Small intestine (tissue), 7 donors: ENCODE measurements at regions not wholly inside any gene's neighbourhood (a gene's known extent, or its start where the extent isn't known, plus 50 kb on each side); places are given as distances from the start of the nearest gene placed in this dataset.

Source experiments
- DNase-seq, 2 donors: peaks; one replicate each; pipeline versions ENCODE4 v3.0.0 to v3.0.0-alpha.2; 2013
- FAIRE-seq: peaks from 2 replicates; lab custom pipeline; 2012; peaks lifted over from hg19 to GRCh38; lab: Jason Lieb, UNC
- H3K27ac ChIP-seq, 3 donors: one replicate each; pipeline ENCODE4 v1.5.1; 2013; ENCODE audit warnings: low read length in 2 of 3, mild to moderate bottlenecking in 2 of 3, control low read depth in 1 of 3, inconsistent platforms in 1 of 3, low read depth in 1 of 3, moderate library complexity in 1 of 3
- H3K27me3 ChIP-seq, 3 donors: one replicate each; pipeline ENCODE4 v1.6.1; 2013; ENCODE audit warnings: low read length in 3 of 3, inconsistent platforms in 1 of 3; ENCODE audit not compliant: control insufficient read depth in 3 of 3, insufficient read depth in 3 of 3
- H3K36me3 ChIP-seq, 3 donors: one replicate each; pipeline ENCODE4 v1.6.1; 2013; ENCODE audit warnings: low read length in 3 of 3, inconsistent platforms in 1 of 3, low read depth in 1 of 3, mild to moderate bottlenecking in 1 of 3, moderate library complexity in 1 of 3; ENCODE audit not compliant: control insufficient read depth in 3 of 3, insufficient read depth in 2 of 3
- H3K4me1 ChIP-seq, 3 donors: one replicate each; pipeline ENCODE4 v1.6.1; 2013; ENCODE audit warnings: low read length in 2 of 3, inconsistent platforms in 1 of 3, low read depth in 1 of 3, mild to moderate bottlenecking in 1 of 3, moderate library complexity in 1 of 3; ENCODE audit not compliant: control insufficient read depth in 3 of 3, insufficient read depth in 2 of 3
- H3K4me3 ChIP-seq, 3 donors: one replicate each; pipeline ENCODE4 v1.5.1; 2013; ENCODE audit warnings: low read length in 3 of 3, control low read depth in 1 of 3, inconsistent platforms in 1 of 3, low read depth in 1 of 3, mild to moderate bottlenecking in 1 of 3, moderate library complexity in 1 of 3
- H3K9me3 ChIP-seq, 2 donors: one replicate each; pipeline ENCODE4 v1.6.1; 2013; ENCODE audit warnings: low read depth in 1 of 2, low read length in 1 of 2; ENCODE audit not compliant: control insufficient read depth in 2 of 2, insufficient read depth in 1 of 2
- WGBS, 3 donors: extraction: QIAGEN DNeasy Blood & Tissue Kit; methylation state at CpG; one replicate each; pipeline ENCODE4 v1.1.7; 2013; 5-methylcytosine and 5-hydroxymethylcytosine counted together
- donor health status: healthy with polysubstance abuse.
- donor health status: control.
- donor health status: control.
- donor health status: Bipolar disorder and iron deficiency.
- donor health status: healthy.

DNA sequence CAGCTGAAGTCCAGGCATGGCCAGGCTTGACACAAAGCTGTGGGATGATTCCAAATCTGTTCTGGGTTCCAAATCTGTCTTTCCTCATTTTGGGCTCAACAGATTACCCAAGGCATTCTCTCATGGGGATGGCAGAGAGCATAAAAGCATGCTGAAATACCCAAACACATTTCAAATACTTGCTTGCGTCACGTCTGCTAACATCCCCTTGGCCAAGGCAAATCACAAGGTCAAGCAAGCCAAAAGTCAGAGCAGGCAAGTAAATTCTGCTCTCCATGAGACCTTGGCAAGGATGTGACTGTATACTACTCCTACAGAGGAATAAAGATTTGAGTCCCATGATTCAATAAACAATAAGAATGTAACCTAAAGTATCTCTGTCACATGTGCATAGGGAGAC, 306.7 kb downstream of the EPB41L4A start:
- no peak for FAIRE-seq
- Histone ChIP-seq H3K27ac (no peak overlapping the region), H3K4me3 (no peak overlapping the region), H3K36me3 (no peaks in the 10 kb centered on the region), H3K4me1 (no peaks in the 10 kb centered on the region), H3K9me3 (no peaks in the 10 kb centered on the region), H3K27me3 (no peaks in the 10 kb centered on the region)
- 36 to 66% (median 51%) methylated on average over 2 of the region's 2 CpGs for WGBS, 3 donors
- no peak for DNase-seq

DNA sequence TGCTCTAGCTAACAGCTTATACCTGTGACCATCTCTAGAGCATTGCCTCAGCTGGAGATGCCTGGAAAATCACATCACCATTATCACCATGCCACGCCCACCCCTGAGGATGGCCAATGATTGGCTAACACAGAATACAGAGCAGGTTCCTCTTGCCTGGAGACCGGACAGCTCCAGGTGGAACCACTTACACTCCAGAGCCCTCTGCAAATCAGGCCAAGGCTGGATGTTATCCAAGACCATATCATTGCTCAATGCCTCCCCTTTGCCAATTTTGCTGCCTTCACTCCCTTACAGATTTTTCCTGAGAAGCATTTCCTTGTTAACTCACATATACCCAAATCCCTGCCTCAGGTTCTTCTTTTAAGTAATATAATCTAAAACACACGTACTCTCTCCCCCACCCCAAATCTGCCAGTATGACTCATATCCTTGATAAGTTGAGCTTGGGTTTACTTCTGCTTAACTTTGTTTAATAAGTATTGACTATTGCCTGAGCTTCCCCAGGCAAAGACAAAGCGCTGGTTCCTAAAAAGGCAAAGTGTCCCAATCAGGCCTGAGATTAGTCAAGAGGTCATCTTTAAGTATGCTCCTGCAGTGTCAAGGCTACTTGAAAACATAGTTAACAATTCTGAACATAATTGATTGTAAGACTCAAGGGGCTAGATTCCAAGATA, 309.6 kb downstream of the EPB41L4A start:
- FAIRE-seq (no peak), DNase-seq (peak in 1 of 2 donors; percentile 2)
- Histone ChIP-seq H3K9me3 (no peaks in the 10 kb centered on the region), H3K4me1 (no peaks in the 10 kb centered on the region), H3K36me3 (no peaks in the 10 kb centered on the region), H3K27me3 (no peaks in the 10 kb centered on the region), H3K27ac (no peak overlapping the region), H3K4me3 (no peak overlapping the region)
- WGBS, 3 donors = 26 to 48% (median 32%) methylated on average over 4 of the region's 4 CpGs

- Histone ChIP-seq H3K4me1 (no peaks in the 10 kb centered on the region), H3K36me3 (no peaks in the 10 kb centered on the region), H3K9me3 (no peaks in the 10 kb centered on the region), H3K4me3 (no peak overlapping the region), H3K27ac (no peak overlapping the region), H3K27me3 (no peaks in the 10 kb centered on the region)
- 34 to 46% (median 37%) methylated on average over 2 of the region's 2 CpGs for WGBS, 3 donors
- no peak for FAIRE-seq
- no peak for DNase-seq
Measured at GRCh38 chr5:112106878-112107277, 312.2 kb downstream of the EPB41L4A start.

GRCh38 chr5:112097768-112098167, 321.3 kb downstream of the EPB41L4A start:
- DNase-seq = no peak
- no peaks in the 10 kb centered on the region for H3K9me3 ChIP-seq
- no peaks in the 10 kb centered on the region for H3K36me3 ChIP-seq
- no peaks in the 10 kb centered on the region for H3K4me1 ChIP-seq
- no peaks in the 10 kb centered on the region for H3K27me3 ChIP-seq
- no peak overlapping the region for H3K27ac ChIP-seq
- WGBS, 3 donors = 72 to 84% (median 75%) methylated on average over 6 of the region's 6 CpGs
- H3K4me3 ChIP-seq = no peak overlapping the region
- FAIRE-seq = no peak

GRCh38 chr5:112087222-112087621, 330.2 kb upstream of the NREP start:
- DNase-seq (no peak), FAIRE-seq (no peak)
- Histone ChIP-seq H3K27ac (no peak overlapping the region), H3K36me3 (no peaks in the 10 kb centered on the region), H3K4me1 (no peaks in the 10 kb centered on the region), H3K27me3 (no peaks in the 10 kb centered on the region), H3K4me3 (no peak overlapping the region), H3K9me3 (no peaks in the 10 kb centered on the region)
- WGBS, 3 donors = 91 to 92% (median 92%) methylated on average over 2 of the region's 2 CpGs

GRCh38 chr5:112086740-112087139, 329.7 kb upstream of the NREP start:
- Histone ChIP-seq H3K27me3 (no peaks in the 10 kb centered on the region), H3K36me3 (no peaks in the 10 kb centered on the region), H3K9me3 (no peaks in the 10 kb centered on the region), H3K4me3 (no peak overlapping the region), H3K4me1 (no peaks in the 10 kb centered on the region), H3K27ac (no peak overlapping the region)
- FAIRE-seq (no peak), DNase-seq (no peak)
- 81 to 88% (median 84%) methylated on average over 1 of the region's 1 CpG for WGBS, 3 donors

GRCh38 chr5:112084149-112084548, 327.2 kb upstream of the NREP start:
- 24 to 45% (median 24%) methylated on average over 2 of the region's 2 CpGs for WGBS, 3 donors
- Histone ChIP-seq H3K27me3 (no peaks in the 10 kb centered on the region), H3K4me3 (no peak overlapping the region), H3K27ac (no peak overlapping the region), H3K9me3 (no peaks in the 10 kb centered on the region), H3K36me3 (no peaks in the 10 kb centered on the region), H3K4me1 (no peaks in the 10 kb centered on the region)
- DNase-seq = no peak
- no peak for FAIRE-seq

DNA sequence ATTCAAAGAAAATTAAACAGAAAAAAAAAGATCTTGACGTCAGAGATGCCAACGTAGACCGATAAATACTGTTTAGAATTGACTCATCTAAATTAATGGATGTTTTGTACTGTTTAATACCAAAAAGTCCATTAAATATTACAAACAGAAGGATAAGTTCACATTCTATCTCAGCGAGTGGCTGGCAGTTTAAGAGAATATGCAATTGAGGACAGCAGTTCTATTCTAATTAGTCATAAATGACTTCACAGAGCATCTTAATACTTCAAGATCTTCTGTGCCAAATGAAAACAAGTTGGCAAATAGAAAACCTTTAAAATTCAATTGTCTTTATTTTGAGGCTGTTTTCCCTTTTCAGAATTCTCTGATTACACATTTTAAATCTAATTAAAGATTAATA, 326.6 kb upstream of the NREP start:
- no peaks in the 10 kb centered on the region for H3K9me3 ChIP-seq
- H3K36me3 ChIP-seq = no peaks in the 10 kb centered on the region
- H3K4me3 ChIP-seq = no peak overlapping the region
- DNase-seq (no peak), FAIRE-seq (no peak)
- no peak overlapping the region for H3K27ac ChIP-seq
- H3K27me3 ChIP-seq = no peaks in the 10 kb centered on the region
- 78 to 88% (median 85%) methylated on average over 4 of the region's 4 CpGs for WGBS, 3 donors
- H3K4me1 ChIP-seq = no peaks in the 10 kb centered on the region

GRCh38 chr5:112077180-112077579, 320.2 kb upstream of the NREP start:
- Histone ChIP-seq H3K4me3 (no peak overlapping the region), H3K27ac (no peak overlapping the region), H3K9me3 (no peaks in the 10 kb centered on the region), H3K4me1 (no peaks in the 10 kb centered on the region), H3K36me3 (no peaks in the 10 kb centered on the region), H3K27me3 (no peaks in the 10 kb centered on the region)
- no peak for FAIRE-seq
- 67 to 82% (median 72%) methylated on average over 1 of the region's 1 CpG for whole genome bisulfite sequencing, 3 donors
- no peak for DNase-seq
